Liver (tissue), 3 donors: ENCODE measurements at regions not wholly inside any gene's neighbourhood (a gene's known extent, or its start where the extent isn't known, plus 50 kb on each side); places are given as distances from the start of the nearest gene placed in this dataset.

ENCODE experiments used
- ATF3 ChIP-seq: IDR thresholded peaks from 2 replicates; pipeline ENCODE4 v1.6.1; 2016; ENCODE audit warnings: antibody characterized with exemption
- EGR1 ChIP-seq, 2 donors: IDR thresholded peaks; 2 replicates each; pipeline ENCODE4 v1.6.1; 2016 to 2018; ENCODE audit warnings: antibody characterized with exemption in 2 of 2, low read depth in 2 of 2
- GABPA ChIP-seq, 2 donors: IDR thresholded peaks in 1 of 2; conservative IDR thresholded peaks in 1 of 2; 2 replicates each; pipeline ENCODE4 v1.6.1; 2016; ENCODE audit warnings: antibody characterized with exemption in 2 of 2, mild to moderate bottlenecking in 1 of 2, moderate library complexity in 1 of 2
- JUND ChIP-seq, 2 donors: IDR thresholded peaks; 2 replicates each; pipeline ENCODE4 v1.6.1; 2016; ENCODE audit warnings: antibody characterized with exemption in 2 of 2
- NR2F2 ChIP-seq: IDR thresholded peaks from 2 replicates; pipeline ENCODE4 v1.6.1; 2016; ENCODE audit warnings: antibody characterized with exemption
- RAD21 ChIP-seq, 2 donors: IDR thresholded peaks; 2 replicates each; pipeline ENCODE4 v1.6.1; 2016; ENCODE audit warnings: antibody characterized with exemption in 2 of 2, mild to moderate bottlenecking in 2 of 2
- REST ChIP-seq: IDR thresholded peaks from 2 replicates; pipeline ENCODE4 v1.6.1; 2016; ENCODE audit warnings: antibody characterized with exemption, mild to moderate bottlenecking
- RXRA ChIP-seq, 2 donors: IDR thresholded peaks; 2 replicates each; pipeline ENCODE4 v1.6.1; 2017 to 2018; ENCODE audit warnings: antibody characterized with exemption in 2 of 2, mild to moderate bottlenecking in 1 of 2
- TAF1 ChIP-seq: conservative IDR thresholded peaks from 2 replicates; pipeline ENCODE4 v1.6.1; 2016; ENCODE audit warnings: antibody characterized with exemption, mild to moderate bottlenecking
- YY1 ChIP-seq: IDR thresholded peaks from 2 replicates; pipeline ENCODE4 v1.6.1; 2016; ENCODE audit warnings: antibody characterized with exemption, mild to moderate bottlenecking
- TF ChIP-seq, protein P1 (sequence below): fragments of 150-350 bp; IDR thresholded peaks from 2 replicates; pipeline ENCODE4 v1.5.1; 2017; ENCODE audit warnings: improper control_type of control experiment, low read depth, low read length; ENCODE audit not compliant: missing input control
- donor health status: healthy.
- donor health status: healthy.

DNA sequence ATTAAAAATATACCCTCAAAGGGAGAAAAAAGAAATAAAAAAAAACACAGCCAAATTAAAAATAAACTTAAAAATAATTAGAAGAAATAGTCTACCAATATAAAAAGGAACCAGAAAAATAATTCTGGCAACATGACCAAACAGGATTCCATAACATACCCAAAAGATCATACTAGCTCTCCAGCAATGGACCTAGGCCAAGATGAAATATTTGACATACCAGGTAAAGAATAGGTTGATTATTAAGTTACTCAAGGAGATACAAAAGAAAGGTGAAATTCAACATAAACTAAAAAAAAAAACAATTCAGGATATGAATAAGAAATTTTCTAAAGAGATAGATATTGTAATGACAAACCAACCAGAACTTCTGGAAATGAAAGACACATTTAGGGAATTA lies 121.3 kb upstream of the SCAF11 start:
- TF ChIP-seq, protein P1, sequence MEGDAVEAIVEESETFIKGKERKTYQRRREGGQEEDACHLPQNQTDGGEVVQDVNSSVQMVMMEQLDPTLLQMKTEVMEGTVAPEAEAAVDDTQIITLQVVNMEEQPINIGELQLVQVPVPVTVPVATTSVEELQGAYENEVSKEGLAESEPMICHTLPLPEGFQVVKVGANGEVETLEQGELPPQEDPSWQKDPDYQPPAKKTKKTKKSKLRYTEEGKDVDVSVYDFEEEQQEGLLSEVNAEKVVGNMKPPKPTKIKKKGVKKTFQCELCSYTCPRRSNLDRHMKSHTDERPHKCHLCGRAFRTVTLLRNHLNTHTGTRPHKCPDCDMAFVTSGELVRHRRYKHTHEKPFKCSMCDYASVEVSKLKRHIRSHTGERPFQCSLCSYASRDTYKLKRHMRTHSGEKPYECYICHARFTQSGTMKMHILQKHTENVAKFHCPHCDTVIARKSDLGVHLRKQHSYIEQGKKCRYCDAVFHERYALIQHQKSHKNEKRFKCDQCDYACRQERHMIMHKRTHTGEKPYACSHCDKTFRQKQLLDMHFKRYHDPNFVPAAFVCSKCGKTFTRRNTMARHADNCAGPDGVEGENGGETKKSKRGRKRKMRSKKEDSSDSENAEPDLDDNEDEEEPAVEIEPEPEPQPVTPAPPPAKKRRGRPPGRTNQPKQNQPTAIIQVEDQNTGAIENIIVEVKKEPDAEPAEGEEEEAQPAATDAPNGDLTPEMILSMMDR, result no peak
- no peak for TF ChIP-seq TAF1
- no peak for TF ChIP-seq RXRA (IDR thresholded peaks at IDR 0.05)
- TF ChIP-seq NR2F2, result no peak
- no peak for TF ChIP-seq GABPA (IDR thresholded peaks at IDR 0.05 in 1 of 2, conservative IDR thresholded peaks at IDR 0.05 in 1 of 2)
- no peak for TF ChIP-seq REST
- no peak for TF ChIP-seq ATF3
- no peak for TF ChIP-seq RAD21 (IDR thresholded peaks at IDR 0.05)
- no peak for TF ChIP-seq EGR1 (IDR thresholded peaks at IDR 0.05; ENCODE audit: low read depth in 2 of 2)
- TF ChIP-seq JUND (IDR thresholded peaks at IDR 0.05), result no peak
- no peak for TF ChIP-seq YY1
